ENCODE measurements at regions not wholly inside any gene's neighbourhood (a gene's known extent, or its start where the extent isn't known, plus 50 kb on each side); places are given as distances from the start of the nearest gene placed in this dataset.
"Not testable (repeated sequence)": the region's sequence is repeated elsewhere in the genome, so short reads cannot be mapped to it uniquely, and the experiment has no call there.

- TF ChIP-seq EZH2 (IDR thresholded peaks at IDR 0.05; ENCODE audit: insufficient read depth, poor library complexity, severe bottlenecking); EZH2phosphoT487 (IDR thresholded peaks at IDR 0.05; ENCODE audit: insufficient read depth, low read depth): not testable (repeated sequence)
Measured at GRCh38 chr2:87277734-87278133, 256.1 kb upstream of the PLGLB1 start.
